HG03460 (cell line): ENCODE measurements at regions not wholly inside any gene's neighbourhood (a gene's known extent, or its start where the extent isn't known, plus 50 kb on each side); places are given as distances from the start of the nearest gene placed in this dataset.
"Not testable (repeated sequence)": the region's sequence is repeated elsewhere in the genome, so short reads cannot be mapped to it uniquely, and the experiment has no call there.

Experiments used
- ATAC-seq: cut with Tn5 transposase; IDR thresholded peaks from one replicate; pipeline ENCODE4 v1.9.1; 2021; ENCODE audit not compliant: unreplicated experiment

GRCh38 chr12:126219139-126219538, 1153.9 kb downstream of the AACS start:
- ATAC-seq: no peak

- no peak for ATAC-seq
Observed at GRCh38 chr12:126219654-126220279, 1154.5 kb downstream of the AACS start.

GRCh38 chr12:126224032-126224431, 1158.8 kb downstream of the AACS start:
- ATAC-seq: no peak

- ATAC-seq: no peak
Observed at GRCh38 chr12:126228936-126229335, 1163.7 kb downstream of the AACS start.

- ATAC-seq: no peak
Observed at GRCh38 chr12:126232711-126233110, 1167.5 kb downstream of the AACS start.

- no peak for ATAC-seq
Observed at GRCh38 chr12:126233625-126234024, 1168.4 kb downstream of the AACS start.

GRCh38 chr12:126243814-126244440, 1178.7 kb downstream of the AACS start:
- no peak for ATAC-seq

GRCh38 chr12:126247936-126248335, 1182.7 kb downstream of the AACS start:
- no peak for ATAC-seq

GRCh38 chr12:126248871-126249403, 1183.7 kb downstream of the AACS start:
- ATAC-seq: no peak

- ATAC-seq: no peak
Observed at GRCh38 chr12:126258190-126258589, 1193.0 kb downstream of the AACS start.

- no peak for ATAC-seq
Observed at GRCh38 chr12:126262829-126263228, 1197.6 kb downstream of the AACS start.

GRCh38 chr12:126268222-126268621, 1203.0 kb downstream of the AACS start:
- no peak for ATAC-seq

GRCh38 chr12:126271159-126271558, 1205.9 kb downstream of the AACS start:
- no peak for ATAC-seq

- no peak for ATAC-seq
Observed at GRCh38 chr12:126282691-126283090, 1217.5 kb downstream of the AACS start.

GRCh38 chr12:126286203-126286602, 1221.0 kb downstream of the AACS start:
- no peak for ATAC-seq

GRCh38 chr12:126290456-126290855, 1225.2 kb downstream of the AACS start:
- ATAC-seq: no peak

- not testable (repeated sequence) for ATAC-seq
Observed at GRCh38 chr12:126291987-126292386, 1226.8 kb downstream of the AACS start.

- no peak for ATAC-seq
Observed at GRCh38 chr12:126295652-126296051, 1230.4 kb downstream of the AACS start.

GRCh38 chr12:126309278-126309677, 1244.0 kb downstream of the AACS start:
- no peak for ATAC-seq

GRCh38 chr12:126312457-126312856, 1247.2 kb downstream of the AACS start:
- no peak for ATAC-seq

GRCh38 chr12:126316411-126316810, 1251.2 kb downstream of the AACS start:
- no peak for ATAC-seq

GRCh38 chr12:126337556-126338441, 1272.6 kb downstream of the AACS start:
- ATAC-seq: no peak
